Fibroblast of the conjunctiva (primary cell): ENCODE measurements at regions not wholly inside any gene's neighbourhood (a gene's known extent, or its start where the extent isn't known, plus 50 kb on each side); places are given as distances from the start of the nearest gene placed in this dataset.

Experiments
- DNase-seq: peaks from one replicate; pipeline ENCODE4 v3.0.0-alpha.2; 2010; ENCODE audit warnings: low read depth

DNA sequence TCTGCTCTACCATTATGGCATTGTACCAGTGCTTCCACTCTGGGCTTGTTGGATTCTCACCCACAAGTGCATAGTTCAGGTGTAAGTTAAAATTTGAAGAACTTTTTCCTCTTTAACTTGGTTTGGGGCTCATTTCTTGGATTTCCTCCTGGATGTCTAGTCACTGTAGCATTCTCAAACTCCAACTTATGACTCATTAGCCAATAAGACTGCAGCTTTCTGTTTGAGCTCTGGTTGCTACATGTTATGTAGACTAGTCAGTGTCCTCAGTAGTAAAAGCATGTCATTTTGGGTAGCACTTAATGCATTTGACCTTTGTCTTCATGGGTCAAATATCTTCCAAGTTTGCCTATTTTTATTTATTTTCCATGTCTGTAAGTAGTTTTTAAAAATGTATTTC lies 790.8 kb downstream of the BRINP1 start:
- peak; percentile 13 for DNase-seq

DNA sequence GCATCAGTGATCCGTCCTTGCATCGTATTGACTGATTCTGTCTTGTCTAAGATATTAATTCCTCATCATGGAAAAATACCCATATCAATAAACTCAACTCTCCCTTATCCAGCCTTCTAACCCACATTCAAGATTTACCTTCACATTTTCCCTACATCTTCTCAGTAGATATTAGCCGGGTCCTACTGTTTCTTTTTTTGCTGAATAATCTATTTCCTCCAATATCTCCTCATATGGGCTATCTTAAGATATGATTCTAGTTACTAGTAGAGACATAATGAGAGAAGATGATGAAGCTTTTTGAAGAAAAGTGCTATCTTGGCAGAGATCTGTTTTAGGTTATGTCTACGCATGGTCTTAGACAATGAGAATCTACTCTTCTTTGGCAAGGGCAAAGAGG lies 785.8 kb downstream of the BRINP1 start:
- DNase-seq, result no peak

DNA sequence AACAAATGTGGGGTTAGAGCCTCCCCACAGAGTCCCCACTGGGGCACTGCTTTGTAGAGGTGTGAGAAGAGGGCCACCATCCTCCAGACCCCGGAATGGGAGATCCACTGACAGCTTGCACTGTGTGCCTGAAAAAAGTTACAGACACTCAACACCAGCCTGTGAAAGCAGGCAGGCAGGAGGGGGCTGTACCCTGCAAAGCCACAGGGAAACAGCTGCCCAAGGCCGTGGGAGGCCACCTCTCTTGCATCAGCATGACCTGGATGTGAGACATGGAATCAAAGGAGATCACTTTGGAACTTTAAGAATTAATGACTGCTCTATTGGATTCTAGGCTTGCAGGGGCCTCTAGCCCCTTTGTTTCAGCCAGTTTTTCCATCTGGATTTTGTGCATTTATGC lies 782.3 kb downstream of the BRINP1 start:
- no peak for DNase-seq

DNA sequence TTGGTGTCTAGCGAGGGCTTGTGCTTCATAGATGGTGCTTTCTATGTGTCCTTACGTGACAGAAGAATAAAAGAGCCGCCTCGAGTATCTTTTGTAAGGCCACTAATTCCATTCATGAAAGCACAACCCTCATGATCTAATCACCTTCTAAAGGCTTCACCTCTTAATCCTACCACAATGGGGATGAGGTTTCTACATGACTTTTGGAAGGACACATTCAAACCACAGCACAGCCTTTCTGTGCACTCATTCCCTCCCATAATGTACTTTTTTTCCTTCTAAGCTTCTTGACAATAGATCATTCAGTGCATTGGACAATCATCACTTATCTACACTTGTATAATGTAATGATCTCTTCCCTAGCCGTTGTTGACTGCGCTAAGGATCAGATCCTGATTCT lies 774.8 kb downstream of the BRINP1 start:
- no peak for DNase-seq

DNA sequence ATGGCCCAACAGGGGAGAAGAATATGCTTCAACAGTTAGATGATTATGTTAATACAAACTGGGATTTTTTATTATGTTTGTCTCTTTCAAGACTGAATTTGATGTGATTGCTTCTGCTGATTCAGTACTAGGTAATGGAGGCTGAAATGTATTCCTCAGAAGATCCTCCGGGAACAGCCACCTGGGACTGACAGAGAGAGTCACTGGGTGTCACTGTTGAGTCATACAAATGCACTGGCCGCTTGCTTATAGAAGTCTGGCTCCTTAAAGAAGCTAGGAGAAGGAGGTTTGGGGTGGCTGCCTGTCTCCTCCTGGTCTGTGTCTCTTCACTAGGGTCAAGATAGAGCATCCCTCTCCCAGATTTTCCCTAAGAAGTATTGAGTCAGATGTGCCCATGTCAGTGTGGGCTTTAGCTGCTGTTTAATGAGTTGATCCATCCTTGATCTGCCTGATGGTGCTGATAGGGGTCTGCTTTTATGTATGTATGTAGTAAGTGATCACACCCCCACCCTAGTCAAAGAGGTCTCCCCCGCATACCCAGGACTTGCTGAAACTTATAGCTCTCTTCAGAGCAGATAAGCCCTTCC lies 773.4 kb downstream of the BRINP1 start:
- peak; percentile 8 for DNase-seq

DNA sequence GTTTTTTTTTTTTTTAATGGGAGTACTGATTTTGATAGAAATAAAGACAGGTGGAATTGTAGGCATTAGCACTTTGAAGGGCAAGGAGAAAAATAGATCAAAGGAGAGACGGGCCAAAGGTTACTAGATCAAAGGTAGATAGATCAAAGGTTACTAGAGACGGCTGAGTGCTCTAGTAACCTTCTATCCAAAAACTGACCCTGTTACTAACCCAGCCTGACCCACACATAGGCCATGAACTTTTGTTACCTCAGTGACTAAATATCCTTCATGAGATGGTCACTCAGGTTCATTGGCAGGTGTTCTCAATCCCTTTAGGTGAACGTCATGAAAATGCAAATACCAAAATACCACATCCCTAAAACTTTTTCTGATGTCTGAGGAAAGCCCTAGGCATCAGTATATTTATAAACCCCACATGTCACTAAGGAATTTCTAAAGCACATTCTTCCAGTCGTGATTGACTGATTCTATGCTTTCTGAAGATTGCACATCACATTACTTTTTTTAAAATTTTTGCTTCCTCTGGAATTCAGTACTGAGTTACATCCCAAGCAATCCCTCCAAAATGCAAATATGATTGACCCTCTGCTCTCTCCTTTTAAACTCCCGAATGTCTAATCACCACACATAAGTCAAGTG lies 772.7 kb downstream of the BRINP1 start:
- no peak for DNase-seq

DNA sequence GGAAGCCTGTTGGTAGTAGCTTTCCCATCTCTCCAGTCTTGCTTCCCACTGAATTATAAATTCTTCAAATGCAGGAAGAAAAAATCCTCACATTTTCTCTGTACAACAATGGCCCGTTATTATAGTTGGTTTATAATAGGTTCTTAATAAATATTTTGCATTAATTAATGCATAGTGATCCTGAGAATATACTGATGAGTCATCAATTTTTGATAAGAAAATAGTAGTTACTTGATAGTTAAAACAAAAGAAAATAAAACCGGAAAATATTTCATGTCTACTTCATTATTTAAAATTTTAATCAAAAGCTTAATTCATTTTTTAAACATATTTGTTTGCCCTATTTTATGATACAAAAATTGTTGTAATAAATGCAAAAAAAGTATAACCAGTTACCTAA lies 762.6 kb downstream of the BRINP1 start:
- DNase-seq, result no peak

DNA sequence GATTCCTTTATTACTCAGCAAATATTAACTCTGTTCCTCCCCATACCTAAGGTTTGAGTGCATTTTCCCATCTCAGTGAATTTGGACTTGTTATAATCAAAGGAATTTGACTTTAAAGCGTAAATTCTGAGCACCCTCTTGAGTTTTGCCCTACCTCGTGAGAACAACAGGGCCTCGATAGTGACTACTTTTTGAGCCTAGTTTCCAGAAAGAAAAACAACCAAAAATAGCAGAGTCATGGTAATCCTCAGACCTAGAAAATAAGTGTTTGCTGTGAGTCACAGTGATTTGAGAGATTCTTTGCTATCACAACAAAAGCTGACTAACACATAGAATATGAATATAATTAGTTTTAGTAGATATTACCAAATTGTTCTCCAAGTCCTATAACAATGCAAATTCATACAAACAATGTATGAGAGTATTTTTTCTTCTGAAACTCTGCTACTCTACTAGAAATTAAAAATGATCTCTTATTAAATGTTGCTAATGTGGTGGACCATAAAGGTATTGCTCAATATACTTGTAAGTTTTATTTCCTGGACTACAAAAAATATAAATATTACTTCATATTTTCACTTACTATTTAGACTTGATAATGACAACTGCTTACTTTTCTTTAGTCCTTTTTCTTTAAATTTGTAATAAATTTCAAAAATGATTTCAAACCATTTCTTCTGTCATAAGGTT lies 759.7 kb downstream of the BRINP1 start:
- peak; percentile 10 for DNase-seq

DNA sequence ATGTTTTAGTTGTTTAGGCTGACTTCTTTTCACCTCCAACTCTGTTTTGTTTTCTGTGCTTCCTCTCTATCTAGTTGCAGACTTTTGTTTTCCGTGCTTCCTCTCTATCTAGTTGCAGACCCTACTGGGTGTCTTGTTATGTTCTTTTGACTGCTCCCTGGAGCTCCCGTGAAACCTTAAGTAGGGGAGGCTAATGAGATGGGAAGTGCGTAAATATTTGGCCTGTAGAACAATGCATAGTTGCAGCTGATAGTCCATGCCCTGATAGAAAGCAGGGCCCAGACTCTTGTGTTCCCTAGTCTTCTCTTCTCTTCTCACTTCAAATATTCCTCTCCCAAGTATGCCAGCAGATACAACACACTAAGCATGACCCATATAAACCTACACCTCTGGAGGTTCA lies 757.0 kb downstream of the BRINP1 start:
- DNase-seq, result no peak

DNA sequence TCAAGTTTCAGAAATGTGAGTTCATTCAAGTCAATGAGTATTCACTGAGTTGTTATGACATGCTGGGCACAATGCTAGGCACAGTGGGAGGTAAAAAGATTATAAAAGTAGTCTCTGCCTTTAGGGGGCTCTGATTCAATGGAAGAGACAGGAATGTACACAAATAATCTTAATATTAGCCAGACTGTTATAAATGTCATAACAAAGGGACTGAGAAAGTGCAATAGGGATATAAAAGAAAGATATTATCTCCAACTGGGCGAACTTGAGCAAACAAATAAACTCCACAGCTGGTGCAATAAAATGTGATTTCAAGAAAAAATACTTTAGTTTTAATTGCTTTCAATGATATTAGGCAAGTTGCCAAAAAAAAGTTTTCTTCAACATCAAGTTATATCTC lies 755.2 kb downstream of the BRINP1 start:
- DNase-seq, result no peak

DNA sequence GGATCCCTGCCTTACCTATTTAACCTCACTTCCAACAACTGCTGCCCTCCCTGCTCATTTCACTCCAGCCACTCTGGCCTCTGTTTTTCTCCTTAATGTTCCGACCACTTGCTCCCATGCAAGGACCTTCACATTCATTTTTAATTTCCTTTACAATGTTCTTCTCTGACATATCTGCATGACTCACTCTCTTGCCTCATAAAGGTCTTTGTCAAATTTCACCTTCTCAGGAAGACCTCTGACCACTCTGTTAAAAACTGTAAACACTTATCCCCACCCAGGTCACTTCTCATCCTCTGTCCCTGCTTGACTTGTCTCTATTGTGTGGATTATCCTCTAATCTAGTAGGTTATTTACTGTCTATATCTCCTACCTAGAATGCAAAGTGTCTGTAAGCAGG lies 751.2 kb downstream of the BRINP1 start:
- DNase-seq, result no peak

DNA sequence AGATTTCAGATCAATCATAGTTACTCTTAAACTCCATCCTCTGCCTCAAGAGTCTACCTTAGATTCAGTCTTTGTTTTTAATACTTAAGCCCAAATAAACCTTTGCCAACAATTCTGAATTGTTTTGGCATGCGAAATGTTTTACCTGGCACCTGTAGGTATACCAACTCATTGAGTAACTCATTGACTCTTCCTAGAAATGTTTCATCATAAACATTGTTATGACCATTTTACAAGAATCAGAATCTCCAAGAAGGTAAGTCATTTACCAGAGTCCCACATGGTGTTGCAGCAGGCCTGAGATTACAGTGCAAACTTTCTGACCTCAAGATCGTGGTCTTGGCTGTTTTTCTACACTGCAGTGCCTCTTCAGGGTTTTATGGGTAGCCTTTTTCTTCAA lies 750.4 kb downstream of the BRINP1 start:
- DNase-seq, result no peak

DNA sequence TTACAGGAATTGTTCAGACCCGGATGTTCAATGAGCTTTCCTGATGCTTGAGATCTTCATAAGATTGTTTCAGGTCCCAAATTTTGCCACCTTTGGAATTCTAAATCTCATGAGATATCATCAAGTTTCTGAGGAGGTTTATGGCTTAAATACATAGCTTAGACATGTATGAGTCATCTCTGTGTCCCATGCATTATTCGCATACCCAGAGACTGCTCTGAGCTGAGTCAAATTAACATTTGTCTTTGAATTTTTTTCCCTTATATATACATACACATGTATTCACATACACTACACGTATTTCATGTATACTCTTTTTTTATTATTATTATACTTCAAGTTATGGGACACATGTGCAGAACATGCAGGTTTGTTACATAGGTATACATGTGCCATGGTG lies 744.6 kb downstream of the BRINP1 start:
- DNase-seq, result no peak

DNA sequence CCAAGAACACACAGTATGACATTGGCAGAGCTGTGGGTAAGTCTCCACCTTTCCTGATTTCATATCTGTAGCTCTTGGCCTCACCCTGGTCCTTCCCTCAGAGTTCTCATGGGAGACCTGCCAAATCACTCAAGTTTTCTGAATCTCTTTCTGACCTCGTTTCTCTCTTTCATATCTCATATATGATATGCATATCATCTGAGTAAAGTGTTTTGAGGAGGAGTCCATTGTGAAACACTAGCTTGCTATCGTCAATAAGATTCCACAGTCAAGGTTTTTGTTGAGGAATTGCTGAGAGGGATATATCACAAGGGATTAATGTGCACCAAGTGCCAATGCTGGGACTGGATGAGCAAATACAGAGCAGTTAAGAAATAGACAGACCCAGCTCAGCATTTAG lies 739.2 kb downstream of the BRINP1 start:
- no peak for DNase-seq

DNA sequence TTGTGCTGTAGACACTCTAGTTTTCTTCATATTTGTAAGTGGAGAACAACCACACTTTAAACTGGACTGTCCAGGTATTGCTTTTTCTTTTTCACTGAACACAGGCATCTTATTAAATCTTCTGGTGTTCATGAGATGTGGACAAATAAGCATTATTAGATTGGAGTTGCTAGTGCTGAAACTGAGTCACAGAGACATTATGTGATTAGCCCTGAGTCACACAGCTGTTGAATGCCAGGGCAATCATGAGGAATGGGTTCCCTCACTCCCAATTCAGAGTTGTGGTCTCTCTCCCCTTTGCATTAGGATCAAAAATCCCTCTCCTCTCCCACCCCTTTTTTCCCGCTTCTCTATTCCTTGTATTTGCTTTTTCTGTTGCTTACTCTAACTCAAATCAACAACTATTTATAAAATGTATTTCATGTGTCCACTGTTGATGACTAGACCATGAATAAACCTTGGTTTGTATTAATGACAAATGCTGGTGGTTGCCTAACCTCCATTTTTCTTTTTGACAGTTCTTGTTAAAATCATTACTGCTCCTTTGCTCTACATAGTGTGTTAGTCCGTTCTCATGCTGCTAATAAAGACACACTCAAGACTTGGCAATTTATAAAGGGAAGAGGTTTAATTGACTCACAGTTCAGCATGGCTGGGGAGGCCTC lies 738.2 kb downstream of the BRINP1 start:
- DNase-seq, result no peak

DNA sequence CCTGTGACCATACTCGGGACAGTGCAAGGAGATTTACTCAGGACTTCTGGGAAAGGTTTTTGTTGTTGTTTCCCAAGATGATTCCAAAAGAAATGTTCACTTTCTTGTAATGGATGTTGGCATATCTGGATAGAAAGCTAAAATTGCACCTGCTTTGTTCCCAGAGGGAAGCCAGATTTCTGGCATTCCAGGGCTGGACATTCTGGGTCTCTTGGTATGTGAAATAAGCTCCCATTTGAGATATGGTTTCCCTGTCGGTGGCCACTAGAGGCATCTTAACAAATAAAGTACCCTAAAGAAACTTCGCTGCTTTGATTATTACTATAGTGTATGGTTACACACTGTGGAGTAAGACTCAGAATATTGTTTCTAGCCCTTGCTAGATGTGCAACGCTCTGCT lies 737.3 kb downstream of the BRINP1 start:
- no peak for DNase-seq

DNA sequence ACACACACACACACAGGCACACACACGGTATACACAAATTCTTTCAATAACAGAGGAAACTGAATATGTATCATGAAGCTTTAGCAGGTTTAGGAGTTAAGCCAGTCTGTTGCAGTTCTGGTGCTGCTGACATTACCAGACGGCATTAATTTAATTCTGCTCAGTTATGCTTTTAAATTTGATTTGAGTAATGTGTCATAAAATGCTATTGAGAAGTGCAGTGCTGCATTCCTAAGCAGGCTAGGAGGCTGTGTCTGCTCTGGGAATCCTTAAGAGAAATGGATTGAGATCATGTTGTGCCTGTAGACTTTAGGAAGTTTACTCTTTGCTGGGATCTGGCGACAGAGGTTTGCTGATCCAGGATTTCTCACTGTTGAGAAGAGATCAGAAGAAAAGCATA lies 733.8 kb downstream of the BRINP1 start:
- no peak for DNase-seq

DNA sequence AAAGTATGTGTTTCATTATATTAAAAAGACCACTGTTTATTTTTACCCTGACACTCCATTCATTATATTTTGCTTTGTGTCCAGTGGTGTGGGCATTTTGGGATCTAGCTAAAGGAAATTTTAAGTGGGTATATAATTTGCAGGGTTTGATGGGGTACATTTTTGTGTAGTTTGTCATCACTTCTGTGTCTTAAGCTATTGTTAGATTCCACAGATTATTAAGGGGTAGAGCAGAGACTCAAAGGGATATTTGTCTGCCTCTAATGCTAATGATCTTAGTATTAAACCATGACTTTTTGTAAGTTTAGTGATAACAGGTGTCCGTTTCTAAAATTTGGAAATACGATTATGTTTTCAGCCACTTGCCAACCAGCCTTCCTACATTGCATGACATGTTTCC lies 731.6 kb downstream of the BRINP1 start:
- no peak for DNase-seq

DNA sequence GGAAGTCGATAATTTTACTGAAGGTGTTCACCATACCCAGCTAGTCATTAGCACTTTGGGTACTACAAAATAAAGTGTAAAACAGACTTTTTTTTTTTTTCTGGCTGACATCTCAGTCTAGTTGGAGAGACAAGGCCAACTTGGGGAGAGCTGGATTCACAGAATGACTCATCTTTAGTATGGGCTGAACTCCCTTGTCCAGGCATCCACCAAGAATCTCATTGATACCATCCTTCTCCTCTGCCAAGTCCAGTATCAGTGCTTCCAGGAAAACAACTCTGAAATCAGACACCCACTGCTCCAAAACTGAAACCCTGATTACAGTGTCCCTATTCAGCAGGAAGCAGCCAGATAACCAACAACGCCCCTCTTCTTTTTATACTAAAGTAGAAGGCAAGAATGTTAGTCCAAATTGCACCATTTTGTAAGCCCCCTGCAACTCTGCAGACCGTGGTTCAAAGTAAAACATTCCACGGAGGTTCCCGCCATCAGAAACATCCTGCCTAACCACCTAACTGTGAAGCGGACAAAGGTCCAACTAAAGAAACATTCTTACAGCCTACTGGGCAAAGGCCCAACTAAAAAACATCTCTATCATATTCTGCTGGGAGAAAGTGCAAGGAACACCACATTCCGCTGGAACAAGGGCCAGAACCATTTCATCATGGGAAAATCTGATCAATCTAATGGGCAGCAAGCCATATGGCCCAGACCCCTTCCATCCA lies 728.2 kb downstream of the BRINP1 start:
- no peak for DNase-seq

DNA sequence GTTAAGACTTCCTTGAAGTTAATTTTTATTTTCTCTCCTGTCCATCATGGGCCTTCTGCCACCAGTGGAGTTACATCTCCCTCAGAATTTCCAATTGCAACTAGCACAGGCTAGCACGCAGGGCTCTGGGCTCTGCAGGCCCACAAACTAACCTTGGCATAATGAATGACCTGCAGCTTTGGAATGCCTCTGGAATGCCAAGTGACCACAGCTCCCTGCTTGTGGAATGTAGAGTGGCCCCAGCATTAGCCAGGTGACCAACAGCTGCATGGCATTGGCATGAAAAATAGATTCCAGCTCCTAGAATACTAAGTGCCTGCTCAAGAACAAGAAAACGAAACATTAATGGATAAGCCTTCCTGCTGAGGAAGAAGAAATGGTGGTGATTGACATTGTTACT lies 726.1 kb downstream of the BRINP1 start:
- DNase-seq, result no peak

DNA sequence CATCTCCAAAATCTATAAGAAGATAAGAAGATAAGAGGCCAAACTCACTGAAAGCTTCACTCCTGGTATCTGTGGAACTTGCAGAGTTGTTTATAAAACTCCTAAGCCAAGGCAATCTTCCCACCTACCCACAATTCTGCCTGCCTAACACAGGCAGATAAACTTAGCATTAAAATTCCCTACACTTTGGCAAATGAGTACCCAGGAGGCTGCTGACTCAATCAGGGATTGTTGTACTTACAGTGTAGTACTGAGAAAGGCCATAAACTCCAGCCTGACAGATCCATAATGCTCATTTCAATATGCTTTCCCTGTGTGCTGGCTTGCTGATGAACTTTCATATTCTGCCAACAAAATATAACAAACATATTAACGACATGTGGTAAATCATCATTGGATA lies 725.2 kb downstream of the BRINP1 start:
- DNase-seq, result no peak

DNA sequence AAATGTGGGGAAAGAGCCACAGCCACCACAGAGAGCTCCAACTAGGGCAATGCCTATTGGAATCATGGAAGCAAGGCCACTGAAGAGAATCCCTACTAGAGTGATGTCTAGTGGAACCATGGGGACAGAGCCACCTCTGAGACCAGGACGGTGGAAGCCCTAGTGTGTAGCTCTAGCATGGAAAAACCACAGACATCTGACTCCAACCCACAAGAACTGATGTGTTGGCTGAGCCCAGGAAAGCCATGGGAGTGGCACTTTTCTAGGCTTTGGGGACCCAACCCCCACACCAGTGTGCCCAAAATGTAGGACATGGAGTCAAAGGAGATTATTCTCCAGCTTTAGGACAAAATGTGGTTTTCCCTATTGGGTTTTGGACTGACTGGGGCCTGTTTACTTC lies 721.9 kb downstream of the BRINP1 start:
- DNase-seq, result no peak

DNA sequence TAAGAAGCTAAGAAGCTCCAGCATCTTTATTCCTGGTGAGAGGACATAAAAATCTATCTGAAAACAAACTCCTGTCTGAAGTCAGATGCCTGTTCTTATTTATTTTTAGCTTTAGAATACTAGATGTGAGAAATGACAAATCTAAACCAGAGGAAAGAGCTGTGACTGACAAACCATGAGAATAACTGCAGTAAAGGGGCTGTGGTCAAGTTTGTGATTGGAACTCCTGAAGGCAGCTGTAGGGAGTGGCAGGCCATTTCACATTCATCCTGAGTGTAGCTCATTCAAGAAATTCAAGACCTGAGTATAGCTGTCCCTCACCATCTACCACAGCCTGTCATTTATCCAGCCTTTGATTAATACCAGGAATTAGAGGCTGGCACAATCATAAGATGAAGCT lies 718.8 kb downstream of the BRINP1 start:
- no peak for DNase-seq
